H1 (cell line): ENCODE measurements at regions not wholly inside any gene's neighbourhood (a gene's known extent, or its start where the extent isn't known, plus 50 kb on each side); places are given as distances from the start of the nearest gene placed in this dataset.

Source experiments
- EZH2 ChIP-seq: fragments of 200-600 bp; sonication (generic); IDR thresholded peaks from 2 replicates; pipeline ENCODE4 v1.7.1; 2012; ENCODE audit warnings: low read depth, mild to moderate bottlenecking, moderate library complexity, low read length, inconsistent platforms; ENCODE audit not compliant: severe bottlenecking
- KDM1A ChIP-seq: fragments of 200-600, 300-600 bp; sonication (generic); IDR thresholded peaks from 2 replicates; pipeline ENCODE4 v1.7.1; 2016; ENCODE audit warnings: mild to moderate bottlenecking, low read length, borderline replicate concordance
- TCF12 ChIP-seq: IDR thresholded peaks from 2 replicates; pipeline ENCODE4 v1.6.1; 2011; ENCODE audit warnings: low read depth, mild to moderate bottlenecking, low read length

DNA sequence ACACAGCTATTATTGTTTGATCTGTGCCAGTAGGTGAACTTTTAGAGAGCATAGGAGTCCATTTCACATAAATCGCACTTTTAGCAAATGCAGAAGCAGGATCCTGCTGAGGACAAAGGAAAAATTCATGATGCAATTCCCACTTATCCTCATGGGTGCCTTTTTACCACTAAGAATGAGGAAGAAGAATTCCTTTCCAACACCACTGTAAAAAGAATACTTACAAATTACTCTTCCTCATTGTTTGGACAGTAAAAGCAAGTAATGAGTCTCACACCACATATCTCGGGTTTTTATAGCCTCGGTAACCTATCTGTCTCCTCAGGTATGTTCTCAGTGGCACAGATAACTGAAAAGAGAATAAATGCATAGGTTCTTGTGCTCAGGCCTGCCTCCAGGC lies 238.5 kb downstream of the MTX2 start:
- TF ChIP-seq KDM1A (no peak), EZH2 (no peak), TCF12 (no peak)
